HG03103 (cell line): ENCODE measurements at regions not wholly inside any gene's neighbourhood (a gene's known extent, or its start where the extent isn't known, plus 50 kb on each side); places are given as distances from the start of the nearest gene placed in this dataset.

Experiments
- ATAC-seq: cut with Tn5 transposase; IDR thresholded peaks from one replicate; pipeline ENCODE4 v1.9.1; 2021; ENCODE audit warnings: low read depth; ENCODE audit not compliant: unreplicated experiment

GRCh38 chr6:159446340-159446739, 246.7 kb downstream of the SOD2 start:
- no peak for ATAC-seq

- ATAC-seq = no peak
Measured at GRCh38 chr6:159445351-159445750, 247.7 kb downstream of the SOD2 start.

DNA sequence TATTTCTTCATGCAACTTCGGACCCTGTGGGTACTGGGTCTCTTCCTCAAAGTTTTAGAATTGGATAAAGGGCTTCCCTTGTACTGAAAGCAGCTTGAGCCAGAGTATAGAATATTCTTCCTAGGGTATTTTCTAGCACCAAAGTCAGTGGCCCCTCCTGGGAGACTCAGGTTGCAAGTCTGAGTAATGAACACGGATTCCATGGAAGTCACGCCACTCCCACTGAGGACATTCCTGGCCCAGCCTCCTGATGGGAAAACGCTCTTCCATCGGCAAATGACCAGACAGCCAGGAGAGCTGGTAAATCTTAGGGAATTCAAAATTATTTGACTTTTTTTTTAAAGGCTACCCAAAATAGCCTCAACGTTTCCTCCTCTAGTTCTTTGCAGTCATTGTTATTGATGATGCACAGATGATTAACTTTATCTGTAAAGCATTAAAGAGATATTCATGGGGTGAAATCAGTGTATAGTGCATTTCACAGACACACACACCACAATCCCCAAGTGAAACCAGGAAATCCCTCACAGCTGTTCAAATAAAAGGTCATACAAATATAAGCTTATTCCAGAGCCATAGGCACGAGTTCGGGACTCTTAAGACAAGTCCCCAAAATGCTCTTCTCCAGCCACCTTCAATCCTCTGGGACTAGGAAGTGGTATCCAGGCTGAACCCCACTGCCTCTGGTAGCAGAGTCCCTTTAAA, 248.8 kb downstream of the SOD2 start:
- ATAC-seq = no peak

GRCh38 chr6:159443417-159443920, 249.6 kb downstream of the SOD2 start:
- no peak for ATAC-seq

DNA sequence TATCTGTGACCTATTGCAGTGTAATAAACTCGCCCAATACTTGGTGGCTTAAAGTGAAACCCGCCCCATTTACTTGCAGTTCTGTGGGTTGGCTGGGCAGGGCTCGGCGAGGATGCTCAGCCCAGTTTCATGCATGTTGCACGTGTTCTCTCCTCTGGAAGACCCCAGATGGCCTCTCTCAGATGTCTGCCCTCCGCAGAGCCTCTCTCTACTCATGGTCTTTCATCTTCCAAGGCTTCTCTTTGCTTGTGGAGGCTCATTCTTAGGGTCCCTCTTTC, 251.4 kb downstream of the SOD2 start:
- no peak for ATAC-seq

DNA sequence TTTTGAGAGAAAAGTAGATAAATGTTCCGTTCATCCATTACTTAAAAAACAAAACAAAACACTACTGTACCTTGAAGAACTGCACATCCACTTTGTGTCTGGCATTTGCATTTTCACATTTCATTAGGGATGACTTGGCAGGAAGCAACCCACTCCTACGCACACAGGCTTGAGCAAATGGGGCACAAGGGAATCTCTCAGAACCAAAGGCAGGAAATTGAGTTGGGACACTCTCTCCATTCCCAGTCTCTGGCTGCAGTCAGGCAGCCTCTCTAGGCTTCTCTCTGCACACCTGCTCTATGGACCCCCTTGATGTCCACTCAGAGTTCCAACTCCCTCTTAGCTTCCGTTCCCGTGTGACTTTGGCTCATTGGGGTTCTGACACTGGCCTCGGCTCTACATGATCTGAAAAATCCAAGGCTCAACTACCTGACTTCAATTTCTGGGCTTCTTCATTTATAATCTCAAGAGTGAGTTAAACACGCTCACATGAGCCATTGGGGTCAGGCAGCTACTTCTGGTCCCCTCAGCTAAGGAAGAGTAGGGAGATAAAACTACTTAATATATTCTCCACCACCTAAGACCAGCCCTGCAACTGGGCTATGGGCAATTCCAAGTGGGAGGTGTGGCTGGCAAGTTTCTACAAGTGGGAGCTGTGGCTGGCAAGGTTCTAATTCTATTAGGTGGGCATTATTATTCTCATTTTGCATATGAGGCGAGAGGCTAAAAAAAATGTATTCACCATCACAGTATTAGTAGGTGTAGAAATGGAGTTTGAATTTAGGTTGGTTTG, 251.9 kb downstream of the SOD2 start:
- no peak for ATAC-seq

GRCh38 chr6:159440349-159440748, 252.7 kb downstream of the SOD2 start:
- no peak for ATAC-seq

GRCh38 chr6:159439651-159440050, 253.4 kb downstream of the SOD2 start:
- ATAC-seq = no peak

DNA sequence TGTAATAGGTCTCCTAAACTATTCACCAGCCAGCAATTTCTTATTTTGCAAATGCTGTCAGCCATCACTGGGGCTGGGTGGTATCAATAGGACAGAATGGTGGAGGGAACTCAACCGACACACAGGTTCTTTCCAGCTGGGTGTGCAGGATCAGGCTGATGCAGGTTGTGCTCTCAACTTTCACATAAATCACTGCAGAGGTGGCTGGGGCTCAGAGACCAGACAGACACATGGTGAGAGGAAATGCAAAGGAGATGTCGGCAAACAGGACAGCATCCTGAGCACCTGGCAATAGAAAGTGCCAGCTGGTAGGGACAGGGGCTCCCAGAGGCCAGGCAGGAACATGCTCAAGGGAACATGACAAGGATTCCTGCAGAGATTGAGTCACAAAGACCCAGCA, 254.9 kb downstream of the SOD2 start:
- no peak for ATAC-seq

- ATAC-seq = no peak
Measured at GRCh38 chr6:159436581-159436980, 256.5 kb downstream of the SOD2 start.

GRCh38 chr6:159435701-159436100, 257.3 kb downstream of the SOD2 start:
- no peak for ATAC-seq

GRCh38 chr6:159434410-159434809, 258.6 kb downstream of the SOD2 start:
- no peak for ATAC-seq

DNA sequence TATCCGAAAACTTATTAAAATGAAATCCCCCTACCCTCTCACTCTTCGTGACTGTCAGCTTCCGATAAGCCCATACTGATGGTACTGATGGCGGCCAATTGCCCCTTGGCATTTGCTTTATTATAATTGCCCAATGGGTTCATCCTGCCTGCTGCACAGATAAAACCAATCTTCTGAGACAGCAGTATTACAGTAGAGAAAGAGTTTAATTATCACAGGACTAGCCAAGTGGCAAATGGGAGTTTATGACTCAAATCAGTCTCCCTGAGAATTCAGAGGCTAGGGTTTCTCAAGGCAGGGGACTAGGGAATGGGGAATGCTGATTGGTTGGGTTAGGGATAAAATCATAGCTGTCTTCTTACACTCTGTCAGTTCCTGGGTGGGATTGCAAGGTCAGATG, 259.5 kb downstream of the SOD2 start:
- no peak for ATAC-seq

DNA sequence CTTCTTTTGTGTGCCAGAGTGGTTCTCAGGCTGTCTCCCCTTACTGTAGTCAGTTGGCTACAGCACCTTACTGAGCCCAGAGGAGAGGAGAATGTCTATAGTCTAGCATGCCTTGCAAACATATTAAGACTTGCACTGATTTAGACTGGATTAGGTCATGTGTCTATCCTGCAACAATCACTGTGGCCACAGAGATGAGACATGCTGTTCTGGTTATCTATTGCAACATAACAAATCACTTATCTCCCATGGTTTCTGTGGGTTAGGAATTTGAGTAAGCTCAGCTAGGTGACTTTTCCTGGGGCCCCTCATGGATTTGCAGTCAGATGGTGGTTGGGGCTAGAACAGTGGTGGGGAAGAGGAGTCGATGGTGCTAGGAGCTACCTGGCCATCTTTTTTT, 261.3 kb downstream of the SOD2 start:
- no peak for ATAC-seq

DNA sequence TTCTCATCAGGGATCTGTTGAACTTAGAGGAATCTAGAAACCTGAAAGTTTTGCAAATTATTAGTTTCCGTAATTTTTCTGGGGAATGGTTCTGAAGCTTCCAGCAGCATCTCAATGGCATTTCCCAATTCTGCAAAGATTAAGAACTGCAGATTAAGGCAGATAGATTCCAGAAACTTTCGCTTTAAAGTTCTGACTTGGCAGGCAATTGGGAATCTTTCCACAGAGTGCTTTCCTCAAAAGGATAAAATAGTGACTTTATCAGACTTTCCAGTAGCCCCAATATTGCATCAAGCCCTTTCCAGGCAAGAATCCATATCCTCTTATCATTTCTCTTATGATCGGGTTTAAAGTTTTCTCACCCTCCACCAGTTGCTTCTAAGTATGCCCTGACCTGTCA, 261.1 kb downstream of the FNDC1 start:
- no peak for ATAC-seq

DNA sequence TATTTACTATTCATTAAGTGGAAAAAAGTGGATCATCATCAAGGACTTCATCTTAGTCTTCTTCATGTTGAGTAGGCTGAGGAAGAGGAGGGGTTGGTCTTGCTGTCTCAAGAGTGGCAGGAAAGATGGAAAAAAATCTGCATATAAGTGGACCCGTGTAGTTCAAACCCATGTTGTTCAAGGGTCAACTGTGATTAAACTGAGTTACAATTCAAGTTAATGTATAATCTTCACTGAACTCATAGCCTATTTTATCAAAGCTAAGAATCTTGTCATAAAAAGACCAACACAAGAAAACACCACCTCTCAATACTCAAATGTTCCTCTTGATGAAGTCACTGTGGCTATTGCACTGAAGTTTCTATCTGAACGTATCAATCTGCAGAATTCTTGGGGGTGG, 260.2 kb downstream of the FNDC1 start:
- no peak for ATAC-seq

- no peak for ATAC-seq
Measured at GRCh38 chr6:159427771-159428170, 258.6 kb downstream of the FNDC1 start.

DNA sequence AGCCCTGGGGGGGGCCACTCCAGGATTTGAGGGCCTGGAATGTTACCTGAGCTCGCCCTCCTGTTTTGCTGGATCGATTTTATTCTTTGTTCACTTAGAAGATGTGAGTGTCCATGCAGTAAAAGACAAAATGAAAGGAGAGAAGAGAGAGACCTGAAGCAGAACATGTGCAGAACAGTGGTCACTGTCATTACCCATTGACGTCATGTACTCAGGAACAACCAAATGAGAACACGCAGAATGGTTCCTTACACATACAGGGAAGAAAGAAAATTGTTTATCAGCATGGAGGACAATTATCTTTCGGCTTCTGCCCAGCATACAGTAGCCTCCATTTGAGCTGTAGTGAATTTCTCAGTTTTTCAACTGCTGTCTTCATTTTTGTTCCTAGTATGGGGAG, 258.1 kb downstream of the FNDC1 start:
- ATAC-seq = no peak

GRCh38 chr6:159425421-159425820, 256.2 kb downstream of the FNDC1 start:
- ATAC-seq = no peak

GRCh38 chr6:159422041-159422984, 253.1 kb downstream of the FNDC1 start:
- no peak for ATAC-seq

GRCh38 chr6:159421586-159421985, 252.4 kb downstream of the FNDC1 start:
- no peak for ATAC-seq
